NT2/D1 (cell line): ENCODE measurements at regions not wholly inside any gene's neighbourhood (a gene's known extent, or its start where the extent isn't known, plus 50 kb on each side); places are given as distances from the start of the nearest gene placed in this dataset.

Source experiments
- SUZ12 ChIP-seq: IDR thresholded peaks from 2 replicates; pipeline ENCODE4 v1.6.1; 2011; ENCODE audit not compliant: insufficient read length, insufficient read depth; ENCODE audit errors: extremely low read depth
- YY1 ChIP-seq: IDR thresholded peaks from 2 replicates; pipeline ENCODE4 v1.6.1; 2011; ENCODE audit not compliant: insufficient read length, insufficient read depth
- ZNF274 ChIP-seq: IDR thresholded peaks from 2 replicates; pipeline ENCODE4 v1.6.1; 2011; ENCODE audit warnings: mild to moderate bottlenecking, low read depth, low read length

GRCh38 chr11:70527429-70528045 lies 129.2 kb downstream of the CTTN start:
- TF ChIP-seq ZNF274 (no peak), YY1 (no peak), SUZ12 (no peak)
